NT2/D1 (cell line): ENCODE measurements at regions not wholly inside any gene's neighbourhood (a gene's known extent, or its start where the extent isn't known, plus 50 kb on each side); places are given as distances from the start of the nearest gene placed in this dataset.

Source experiments
- SUZ12 ChIP-seq: IDR thresholded peaks from 2 replicates; pipeline ENCODE4 v1.6.1; 2011; ENCODE audit not compliant: insufficient read length, insufficient read depth; ENCODE audit errors: extremely low read depth
- YY1 ChIP-seq: IDR thresholded peaks from 2 replicates; pipeline ENCODE4 v1.6.1; 2011; ENCODE audit not compliant: insufficient read length, insufficient read depth
- ZNF274 ChIP-seq: IDR thresholded peaks from 2 replicates; pipeline ENCODE4 v1.6.1; 2011; ENCODE audit warnings: mild to moderate bottlenecking, low read depth, low read length

DNA sequence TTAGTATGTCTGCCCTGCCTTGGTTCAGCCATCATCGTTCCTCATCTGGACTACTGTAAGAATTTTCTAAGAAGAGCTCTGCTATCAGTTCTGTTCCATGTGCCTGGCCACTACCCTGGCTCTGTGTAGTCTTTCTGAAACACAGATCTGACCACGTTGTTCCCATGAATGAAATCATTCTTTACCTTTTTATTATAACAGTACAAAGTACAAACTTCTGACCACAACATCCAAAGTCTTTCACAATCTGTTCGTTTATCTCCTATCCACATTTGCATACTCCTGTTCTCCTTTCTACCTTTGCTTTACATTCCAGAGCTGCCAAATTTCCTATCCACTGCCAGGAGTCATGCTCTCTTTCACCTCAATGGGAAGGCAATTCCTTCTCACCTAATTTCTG lies 284.6 kb upstream of the LRP1B start:
- TF ChIP-seq ZNF274 (no peak), YY1 (no peak), SUZ12 (no peak)
